Stimulated activated CD4-positive, alpha-beta T cell treated with anti-CD3 and anti-CD28 coated beads, Interleukin-1b, Interleukin-23, amount 100 ng/mL, for 4 hours (primary cell): ENCODE measurements at regions not wholly inside any gene's neighbourhood (a gene's known extent, or its start where the extent isn't known, plus 50 kb on each side); places are given as distances from the start of the nearest gene placed in this dataset.

Experiments
- DNase-seq, 2 donors: peaks; one replicate each; pipeline ENCODE4 v3.0.0-alpha.2; 2020; ENCODE audit warnings: low read depth in 2 of 2

GRCh38 chr22:49568751-49569285 is 258.9 kb downstream of the BRD1 start:
- DNase-seq = no peak

GRCh38 chr22:49567899-49568750 is 259.5 kb downstream of the BRD1 start:
- no peak for DNase-seq

- no peak for DNase-seq
Observed at GRCh38 chr22:49566693-49567092, 261.0 kb downstream of the BRD1 start.

GRCh38 chr22:49566141-49566541 is 261.5 kb downstream of the BRD1 start:
- DNase-seq = no peak

- no peak for DNase-seq
Observed at GRCh38 chr22:49565516-49565855, 262.2 kb downstream of the BRD1 start.

GRCh38 chr22:49564666-49565515 is 262.8 kb downstream of the BRD1 start:
- DNase-seq = no peak

- no peak for DNase-seq
Observed at GRCh38 chr22:49564054-49564453, 263.6 kb downstream of the BRD1 start.

- no peak for DNase-seq
Observed at GRCh38 chr22:49562685-49563249, 264.9 kb downstream of the BRD1 start.

GRCh38 chr22:49561976-49562375 is 265.7 kb downstream of the BRD1 start:
- no peak for DNase-seq

- DNase-seq = no peak
Observed at GRCh38 chr22:49561338-49561737, 266.3 kb downstream of the BRD1 start.

- no peak for DNase-seq
Observed at GRCh38 chr22:49555526-49555925, 272.1 kb downstream of the BRD1 start.

GRCh38 chr22:49554741-49555140 is 272.9 kb downstream of the BRD1 start:
- no peak for DNase-seq

- no peak for DNase-seq
Observed at GRCh38 chr22:49554296-49554625, 273.4 kb downstream of the BRD1 start.

- no peak for DNase-seq
Observed at GRCh38 chr22:49553518-49554295, 274.0 kb downstream of the BRD1 start.

- no peak for DNase-seq
Observed at GRCh38 chr22:49553076-49553475, 274.6 kb downstream of the BRD1 start.

- no peak for DNase-seq
Observed at GRCh38 chr22:49551897-49552614, 275.6 kb downstream of the BRD1 start.

- DNase-seq = no peak
Observed at GRCh38 chr22:49551446-49551845, 276.2 kb downstream of the BRD1 start.

- no peak for DNase-seq
Observed at GRCh38 chr22:49550766-49551362, 276.8 kb downstream of the BRD1 start.

GRCh38 chr22:49550141-49550430 is 277.6 kb downstream of the BRD1 start:
- DNase-seq = no peak

- DNase-seq = no peak
Observed at GRCh38 chr22:49549256-49550140, 278.2 kb downstream of the BRD1 start.
